Esophagus squamous epithelium (tissue), 4 donors: ENCODE measurements at regions not wholly inside any gene's neighbourhood (a gene's known extent, or its start where the extent isn't known, plus 50 kb on each side); places are given as distances from the start of the nearest gene placed in this dataset.

ENCODE experiments used
- POLR2A ChIP-seq, 4 donors: fragments of 450-650 bp; IDR thresholded peaks; one replicate each; pipeline ENCODE4 v1.6.1; 2017; ENCODE audit warnings: antibody characterized with exemption in 4 of 4, mild to moderate bottlenecking in 4 of 4, moderate library complexity in 3 of 4
- TF ChIP-seq, protein P1 (sequence below), 6 experiments: fragments of 450-650 bp in 4 of 6; fragments of 200-600 bp in 2 of 6; sonication (generic) in 2 of 6; IDR thresholded peaks; one replicate each; pipeline ENCODE4 v1.5.1; 2016 to 2019; ENCODE audit warnings: antibody characterized with exemption in 6 of 6, mild to moderate bottlenecking in 4 of 6, moderate library complexity in 4 of 6

GRCh38 chr1:102071451-102071850, 74.7 kb upstream of the OLFM3 start:
- TF ChIP-seq, protein P1, sequence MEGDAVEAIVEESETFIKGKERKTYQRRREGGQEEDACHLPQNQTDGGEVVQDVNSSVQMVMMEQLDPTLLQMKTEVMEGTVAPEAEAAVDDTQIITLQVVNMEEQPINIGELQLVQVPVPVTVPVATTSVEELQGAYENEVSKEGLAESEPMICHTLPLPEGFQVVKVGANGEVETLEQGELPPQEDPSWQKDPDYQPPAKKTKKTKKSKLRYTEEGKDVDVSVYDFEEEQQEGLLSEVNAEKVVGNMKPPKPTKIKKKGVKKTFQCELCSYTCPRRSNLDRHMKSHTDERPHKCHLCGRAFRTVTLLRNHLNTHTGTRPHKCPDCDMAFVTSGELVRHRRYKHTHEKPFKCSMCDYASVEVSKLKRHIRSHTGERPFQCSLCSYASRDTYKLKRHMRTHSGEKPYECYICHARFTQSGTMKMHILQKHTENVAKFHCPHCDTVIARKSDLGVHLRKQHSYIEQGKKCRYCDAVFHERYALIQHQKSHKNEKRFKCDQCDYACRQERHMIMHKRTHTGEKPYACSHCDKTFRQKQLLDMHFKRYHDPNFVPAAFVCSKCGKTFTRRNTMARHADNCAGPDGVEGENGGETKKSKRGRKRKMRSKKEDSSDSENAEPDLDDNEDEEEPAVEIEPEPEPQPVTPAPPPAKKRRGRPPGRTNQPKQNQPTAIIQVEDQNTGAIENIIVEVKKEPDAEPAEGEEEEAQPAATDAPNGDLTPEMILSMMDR (IDR thresholded peaks at IDR 0.05), result no peak
- no peak for TF ChIP-seq POLR2A (IDR thresholded peaks at IDR 0.05)
